Mucosa of rectum (tissue), 2 donors: ENCODE measurements at regions not wholly inside any gene's neighbourhood (a gene's known extent, or its start where the extent isn't known, plus 50 kb on each side); places are given as distances from the start of the nearest gene placed in this dataset.
A peak's percentile ranks its signal among the peaks of the same experiment; 100 is the strongest.
"Not testable (repeated sequence)": the region's sequence is repeated elsewhere in the genome, so short reads cannot be mapped to it uniquely, and the experiment has no call there.

Source experiments
- H3K27ac ChIP-seq, 2 donors: one replicate each; pipeline ENCODE4 v1.7.0; 2013; ENCODE audit warnings: inconsistent platforms in 2 of 2, low read depth in 2 of 2, low read length in 2 of 2
- H3K27me3 ChIP-seq, 2 donors: one replicate each; pipeline ENCODE4 v1.7.0; 2013; ENCODE audit warnings: low read length in 2 of 2; ENCODE audit not compliant: control insufficient read depth in 2 of 2, insufficient read depth in 2 of 2
- H3K36me3 ChIP-seq, 2 donors: one replicate each; pipeline ENCODE4 v1.7.0; 2013; ENCODE audit warnings: low read length in 2 of 2; ENCODE audit not compliant: control insufficient read depth in 2 of 2, insufficient read depth in 2 of 2
- H3K4me1 ChIP-seq, 2 donors: one replicate each; pipeline ENCODE4 v1.7.0; 2013; ENCODE audit warnings: low read length in 2 of 2, mild to moderate bottlenecking in 1 of 2; ENCODE audit not compliant: control insufficient read depth in 2 of 2, insufficient read depth in 2 of 2
- H3K4me3 ChIP-seq, 2 donors: one replicate each; pipeline ENCODE4 v1.7.0; 2013; ENCODE audit warnings: low read length in 2 of 2
- H3K9ac ChIP-seq, 2 donors: one replicate each; pipeline ENCODE4 v1.7.0; 2013; ENCODE audit warnings: low read length in 2 of 2, low read depth in 1 of 2, mild to moderate bottlenecking in 1 of 2
- H3K9me3 ChIP-seq, 2 donors: one replicate each; pipeline ENCODE4 v1.7.0; 2013; ENCODE audit warnings: low read length in 2 of 2; ENCODE audit not compliant: control insufficient read depth in 2 of 2
- donor health status: healthy.
- donor health status: Normal muscosa, but diverticular disease.

GRCh38 chr2:94576486-94576885 is 294.7 kb upstream of the TEKT4 start:
- H3K9me3 ChIP-seq, H3K4me1 ChIP-seq, H3K4me3 ChIP-seq, H3K27me3 ChIP-seq, H3K9ac ChIP-seq, H3K36me3 ChIP-seq: not testable (repeated sequence)
- peak overlapping the region in 1 of 2 donors; percentile 42 for H3K27ac ChIP-seq

GRCh38 chr2:94577160-94577559 is 294.1 kb upstream of the TEKT4 start:
- not testable (repeated sequence) for H3K4me3 ChIP-seq, H3K9me3 ChIP-seq, H3K27ac ChIP-seq, H3K9ac ChIP-seq, H3K27me3 ChIP-seq, H3K36me3 ChIP-seq, H3K4me1 ChIP-seq

GRCh38 chr2:94579221-94579620 is 292.0 kb upstream of the TEKT4 start:
- H3K4me1 ChIP-seq, H3K9me3 ChIP-seq, H3K9ac ChIP-seq, H3K27me3 ChIP-seq, H3K4me3 ChIP-seq, H3K27ac ChIP-seq, H3K36me3 ChIP-seq: not testable (repeated sequence)

- H3K36me3 ChIP-seq, H3K4me1 ChIP-seq, H3K27me3 ChIP-seq, H3K9ac ChIP-seq, H3K27ac ChIP-seq, H3K4me3 ChIP-seq, H3K9me3 ChIP-seq: not testable (repeated sequence)
Measured at GRCh38 chr2:94583081-94583723, 288.0 kb upstream of the TEKT4 start.

- not testable (repeated sequence) for H3K27ac ChIP-seq, H3K4me3 ChIP-seq, H3K9ac ChIP-seq, H3K36me3 ChIP-seq, H3K9me3 ChIP-seq, H3K27me3 ChIP-seq, H3K4me1 ChIP-seq
Measured at GRCh38 chr2:94584569-94584968, 286.7 kb upstream of the TEKT4 start.

- H3K4me1 ChIP-seq, H3K27ac ChIP-seq, H3K36me3 ChIP-seq, H3K9ac ChIP-seq, H3K9me3 ChIP-seq, H3K27me3 ChIP-seq, H3K4me3 ChIP-seq: not testable (repeated sequence)
Measured at GRCh38 chr2:94586032-94586982, 284.9 kb upstream of the TEKT4 start.

GRCh38 chr2:94587042-94587441 is 284.2 kb upstream of the TEKT4 start:
- H3K9ac ChIP-seq, H3K27me3 ChIP-seq, H3K9me3 ChIP-seq, H3K4me1 ChIP-seq, H3K27ac ChIP-seq, H3K36me3 ChIP-seq, H3K4me3 ChIP-seq: not testable (repeated sequence)

GRCh38 chr2:94594019-94594836 is 277.0 kb upstream of the TEKT4 start:
- H3K9me3 ChIP-seq, H3K4me1 ChIP-seq, H3K27ac ChIP-seq, H3K36me3 ChIP-seq, H3K27me3 ChIP-seq, H3K9ac ChIP-seq, H3K4me3 ChIP-seq: not testable (repeated sequence)

- H3K9ac ChIP-seq, H3K27ac ChIP-seq, H3K9me3 ChIP-seq, H3K36me3 ChIP-seq, H3K27me3 ChIP-seq, H3K4me1 ChIP-seq, H3K4me3 ChIP-seq: not testable (repeated sequence)
Measured at GRCh38 chr2:94595956-94596355, 275.3 kb upstream of the TEKT4 start.

- not testable (repeated sequence) for H3K27ac ChIP-seq, H3K9ac ChIP-seq, H3K27me3 ChIP-seq, H3K4me3 ChIP-seq, H3K4me1 ChIP-seq, H3K36me3 ChIP-seq, H3K9me3 ChIP-seq
Measured at GRCh38 chr2:94598075-94598713, 273.0 kb upstream of the TEKT4 start.
